Astrocyte (in vitro differentiated cells and primary cell): ENCODE measurements at regions not wholly inside any gene's neighbourhood (a gene's known extent, or its start where the extent isn't known, plus 50 kb on each side); places are given as distances from the start of the nearest gene placed in this dataset.

Source experiments
- DNase-seq: peaks from one replicate; pipeline ENCODE4 v3.0.0-alpha.2; 2010; ENCODE audit warnings: low read depth
- FAIRE-seq: peaks from 2 replicates; lab custom pipeline; 2011; peaks lifted over from hg19 to GRCh38; lab: Jason Lieb, UNC
- H2AFZ ChIP-seq: 2 replicates; pipeline ENCODE4 v1.6.0; 2012; ENCODE audit warnings: low read depth, low read length, inconsistent platforms
- H3K27ac ChIP-seq: 2 replicates; pipeline ENCODE4 v1.5.1; 2011; ENCODE audit warnings: low read depth, low read length, inconsistent platforms
- H3K27me3 ChIP-seq: 2 replicates; pipeline ENCODE4 v1.6.0; 2011; ENCODE audit warnings: low read length, inconsistent platforms; ENCODE audit not compliant: insufficient read depth
- H3K36me3 ChIP-seq: 2 replicates; pipeline ENCODE4 v1.5.1; 2011; ENCODE audit warnings: low read length, inconsistent platforms; ENCODE audit not compliant: insufficient read depth
- H3K4me1 ChIP-seq: 2 replicates; pipeline ENCODE4 v1.5.1; 2011; ENCODE audit warnings: low read length, inconsistent platforms; ENCODE audit not compliant: insufficient read depth
- H3K4me2 ChIP-seq: 2 replicates; pipeline ENCODE4 v1.6.0; 2012; ENCODE audit warnings: low read length, inconsistent platforms
- H3K4me3 ChIP-seq: 2 replicates; pipeline ENCODE4 v1.5.1; 2011; ENCODE audit warnings: low read depth, mild to moderate bottlenecking, low read length, inconsistent platforms; ENCODE audit not compliant: insufficient read depth
- H3K79me2 ChIP-seq: 2 replicates; pipeline ENCODE4 v1.6.0; 2012; ENCODE audit warnings: mild to moderate bottlenecking, low read length, inconsistent platforms; ENCODE audit not compliant: insufficient read depth
- H3K9ac ChIP-seq: 2 replicates; pipeline ENCODE4 v1.6.0; 2012; ENCODE audit warnings: mild to moderate bottlenecking, low read length, inconsistent platforms
- H3K9me3 ChIP-seq: 2 replicates; pipeline ENCODE4 v1.5.1; 2012; ENCODE audit warnings: low read depth, mild to moderate bottlenecking, low read length, inconsistent platforms; ENCODE audit not compliant: insufficient read depth
- H4K20me1 ChIP-seq: 2 replicates; pipeline ENCODE4 v1.6.0; 2012; ENCODE audit warnings: low read length, inconsistent platforms; ENCODE audit not compliant: insufficient read depth
- H3K27ac Mint-ChIP-seq: one replicate; pipeline ENCODE4 v1.8.0; 2021; ENCODE audit warnings: mild to moderate bottlenecking, mixed read lengths; ENCODE audit not compliant: unreplicated experiment
- H3K27me3 Mint-ChIP-seq: one replicate; pipeline ENCODE4 v1.8.0; 2021; ENCODE audit warnings: low read depth, mixed read lengths; ENCODE audit not compliant: unreplicated experiment
- H3K36me3 Mint-ChIP-seq: one replicate; pipeline ENCODE4 v1.8.0; 2021; ENCODE audit warnings: low read depth, mixed read lengths; ENCODE audit not compliant: unreplicated experiment
- H3K4me1 Mint-ChIP-seq: one replicate; pipeline ENCODE4 v1.8.0; 2021; ENCODE audit warnings: low read depth, mixed read lengths; ENCODE audit not compliant: unreplicated experiment
- H3K4me3 Mint-ChIP-seq: one replicate; pipeline ENCODE4 v1.8.0; 2021; ENCODE audit warnings: mild to moderate bottlenecking, moderate library complexity, mixed read lengths; ENCODE audit not compliant: unreplicated experiment
- H3K9me3 Mint-ChIP-seq: one replicate; pipeline ENCODE4 v1.8.0; 2021; ENCODE audit warnings: mild to moderate bottlenecking, mixed read lengths; ENCODE audit not compliant: unreplicated experiment
- CTCF ChIP-seq: IDR thresholded peaks from 2 replicates; pipeline ENCODE4 v1.5.1; 2011; ENCODE audit warnings: low read depth, mild to moderate bottlenecking, inconsistent platforms, low read length, moderate library complexity; ENCODE audit not compliant: insufficient read depth
- EZH2 ChIP-seq: IDR thresholded peaks from 2 replicates; pipeline ENCODE4 v1.6.1; 2012; ENCODE audit warnings: mild to moderate bottlenecking, low read length, inconsistent platforms; ENCODE audit not compliant: insufficient read depth

- no peaks in the 10 kb centered on the region for H3K36me3 ChIP-seq
- peaks cover 3% of the 10 kb centered on the region for H3K9me3 ChIP-seq
- Mint-ChIP-seq H3K9me3 (no peaks in the 10 kb centered on the region), H3K36me3 (no peaks in the 10 kb centered on the region), H3K4me3 (no peak overlapping the region), H3K27ac (no peak overlapping the region), H3K27me3 (no peaks in the 10 kb centered on the region), H3K4me1 (peaks cover 3% of the 10 kb centered on the region)
- no peak overlapping the region for H3K4me2 ChIP-seq
- DNase-seq (no peak), FAIRE-seq (no peak)
- no peak overlapping the region for H3K4me3 ChIP-seq
- H2AFZ ChIP-seq = no peak overlapping the region
- H3K79me2 ChIP-seq = no peaks in the 10 kb centered on the region
- no peaks in the 10 kb centered on the region for H4K20me1 ChIP-seq
- H3K4me1 ChIP-seq = no peaks in the 10 kb centered on the region
- no peak for TF ChIP-seq CTCF
- TF ChIP-seq EZH2 = no peak
- no peak overlapping the region for H3K27ac ChIP-seq
- H3K9ac ChIP-seq = no peak overlapping the region
- H3K27me3 ChIP-seq = no peaks in the 10 kb centered on the region
Measured at GRCh38 chr3:68342426-68342825, 589.9 kb downstream of the TAFA4 start.

GRCh38 chr3:68336042-68336441 lies 596.3 kb downstream of the TAFA4 start:
- DNase-seq = no peak
- no peaks in the 10 kb centered on the region for H3K9me3 ChIP-seq
- H3K36me3 Mint-ChIP-seq = no peaks in the 10 kb centered on the region

More at GRCh38 chr3:68336042-68336441, 596.3 kb downstream of the TAFA4 start:
- H3K27me3 Mint-ChIP-seq = no peaks in the 10 kb centered on the region
- H3K9ac ChIP-seq = no peak overlapping the region
- H3K4me2 ChIP-seq = no peak overlapping the region
- no peaks in the 10 kb centered on the region for H3K79me2 ChIP-seq
- no peak overlapping the region for H2AFZ ChIP-seq
- no peaks in the 10 kb centered on the region for H3K36me3 ChIP-seq
- H3K4me1 ChIP-seq = no peaks in the 10 kb centered on the region
- H3K9me3 Mint-ChIP-seq = no peaks in the 10 kb centered on the region
- no peak for TF ChIP-seq EZH2
- no peak for TF ChIP-seq CTCF
- H3K4me1 Mint-ChIP-seq = peaks cover 3% of the 10 kb centered on the region
- H3K27ac ChIP-seq = no peak overlapping the region
- no peaks in the 10 kb centered on the region for H3K27me3 ChIP-seq
- H3K4me3 Mint-ChIP-seq = no peak overlapping the region
- no peak overlapping the region for H3K27ac Mint-ChIP-seq
- H4K20me1 ChIP-seq = no peaks in the 10 kb centered on the region
- no peak for FAIRE-seq
- no peak overlapping the region for H3K4me3 ChIP-seq
